BLaER1 treated with 17β-estradiol and CSF1 and Interleukin-3, amounts not matched to agents 10 nM and 100 nM (cell line): ENCODE measurements at regions not wholly inside any gene's neighbourhood (a gene's known extent, or its start where the extent isn't known, plus 50 kb on each side); places are given as distances from the start of the nearest gene placed in this dataset.

Experiments used
- H3K27ac ChIP-seq, 11 experiments: shearing (Covaris generic); formaldehyde crosslinking; 2 replicates each; pipeline ENCODE4 v1.8.1; 2022
- H3K27me3 ChIP-seq, 11 experiments: shearing (Covaris generic); formaldehyde crosslinking; 2 replicates each; pipeline ENCODE4 v1.8.1; 2022
- H3K36me3 ChIP-seq, 11 experiments: shearing (Covaris generic); formaldehyde crosslinking; 2 replicates each; pipeline ENCODE4 v1.8.1; 2022
- H3K4me1 ChIP-seq, 10 experiments: shearing (Covaris generic); formaldehyde crosslinking; 2 replicates each; pipeline ENCODE4 v1.8.1; 2022
- H3K4me2 ChIP-seq, 11 experiments: shearing (Covaris generic); formaldehyde crosslinking; 2 replicates each; pipeline ENCODE4 v1.8.1; 2022
- H3K4me3 ChIP-seq, 10 experiments: shearing (Covaris generic); formaldehyde crosslinking; 2 replicates each; pipeline ENCODE4 v1.8.1; 2022
- H3K9ac ChIP-seq, 11 experiments: shearing (Covaris generic); formaldehyde crosslinking; 2 replicates each; pipeline ENCODE4 v1.8.1; 2022
- H3K9me3 ChIP-seq, 11 experiments: shearing (Covaris generic); formaldehyde crosslinking; replicated peaks in 1 of 11; 2 replicates each; pipeline ENCODE4 v1.8.1; 2022
- H4K20me1 ChIP-seq, 11 experiments: shearing (Covaris generic); formaldehyde crosslinking; 2 replicates each; pipeline ENCODE4 v1.8.1; 2022
- Cebpa-rat ChIP-seq, 11 experiments: shearing (Covaris generic); IDR thresholded peaks; 2 replicates each; pipeline ENCODE4 v1.8.1; 2022

GRCh38 chr1:192022827-192023226 lies 135.4 kb upstream of the RGS18 start:
- Histone ChIP-seq H3K9ac (no peak overlapping the region), H3K9me3 (0 out of 22 replicates have a peak, but pooled peaks cover 0 to 16% (median 0%) of the 10 kb centered on the region in 11 experiments), H3K36me3 (no peaks in the 10 kb centered on the region), H4K20me1 (no peaks in the 10 kb centered on the region), H3K4me2 (no peak overlapping the region), H3K4me1 (no peaks in the 10 kb centered on the region), H3K27me3 (no peaks in the 10 kb centered on the region), H3K4me3 (no peak overlapping the region), H3K27ac (no peak overlapping the region)
- TF ChIP-seq Cebpa-rat (IDR thresholded peaks at IDR 0.05), result no peak

- Histone ChIP-seq H3K4me1 (no peaks in the 10 kb centered on the region), H3K9me3 (0 out of 22 replicates have a peak, but pooled peaks cover 0 to 8% (median 0%) of the 10 kb centered on the region in 11 experiments), H3K27me3 (no peaks in the 10 kb centered on the region), H3K27ac (no peak overlapping the region), H3K36me3 (no peaks in the 10 kb centered on the region), H4K20me1 (no peaks in the 10 kb centered on the region), H3K4me3 (no peak overlapping the region), H3K4me2 (no peak overlapping the region), H3K9ac (no peak overlapping the region)
- no peak for TF ChIP-seq Cebpa-rat (IDR thresholded peaks at IDR 0.05)
Measured at GRCh38 chr1:192024881-192025280, 133.4 kb upstream of the RGS18 start.

DNA sequence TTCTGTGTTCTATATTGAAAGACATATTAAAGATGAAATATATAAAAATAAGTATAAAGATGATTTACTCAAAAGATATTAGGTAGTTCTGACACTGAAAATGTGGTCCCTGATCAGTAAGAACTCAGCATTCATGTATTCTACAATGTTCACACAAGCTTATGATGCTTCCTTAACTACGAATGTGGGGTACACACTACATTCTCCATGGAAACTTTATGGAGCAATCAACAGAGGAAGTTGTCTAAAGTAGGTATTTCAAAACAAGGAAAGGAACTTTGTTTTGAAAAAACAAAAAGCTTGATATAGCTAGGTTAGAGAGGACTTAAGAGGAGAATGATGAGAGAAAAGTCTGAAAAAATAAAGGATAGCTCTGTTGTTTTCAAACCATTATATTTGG lies 119.7 kb upstream of the RGS18 start:
- H3K9me3 ChIP-seq, result peaks cover 0 to 6% (median 4%) of the 10 kb centered on the region in 11 experiments; a peak in 2 of 22 replicates
- H4K20me1 ChIP-seq, result no peaks in the 10 kb centered on the region
- H3K27me3 ChIP-seq, result no peaks in the 10 kb centered on the region
- H3K4me3 ChIP-seq, result no peak overlapping the region
- no peak overlapping the region for H3K9ac ChIP-seq
- no peaks in the 10 kb centered on the region for H3K4me1 ChIP-seq
- no peak for TF ChIP-seq Cebpa-rat (IDR thresholded peaks at IDR 0.05)
- no peak overlapping the region; a peak in 1 of 22 replicates for H3K27ac ChIP-seq
- no peak overlapping the region for H3K4me2 ChIP-seq
- H3K36me3 ChIP-seq, result no peaks in the 10 kb centered on the region

DNA sequence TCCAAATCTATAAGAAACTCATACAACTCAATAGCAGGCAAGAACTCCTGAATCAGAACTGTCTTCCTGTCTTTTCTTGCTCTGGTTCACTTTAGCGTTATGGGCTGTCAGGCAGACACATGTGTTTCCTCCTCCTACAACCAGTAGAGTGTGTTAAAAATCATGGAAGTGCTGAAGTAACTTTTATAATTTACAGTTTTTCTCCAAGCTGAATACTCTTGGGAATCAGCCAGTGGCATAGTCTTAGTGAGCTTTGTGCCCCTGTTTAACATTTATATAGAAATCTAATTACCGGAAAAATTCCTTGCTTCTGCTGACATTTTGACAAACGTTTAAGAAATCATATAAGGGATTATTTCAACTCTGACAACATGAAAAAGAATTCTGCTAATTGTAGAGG lies 113.1 kb upstream of the RGS18 start:
- Histone ChIP-seq H3K27ac (no peak overlapping the region), H3K4me1 (peaks cover 0 to 9% (median 0%) of the 10 kb centered on the region in 10 experiments; a peak in 5 of 20 replicates), H3K36me3 (no peaks in the 10 kb centered on the region), H3K4me2 (peak overlapping the region in 6 of 11 experiments; percentile 1 to 62 (median 21); a peak in 6 of 22 replicates), H3K9ac (no peak overlapping the region), H4K20me1 (no peaks in the 10 kb centered on the region), H3K27me3 (no peaks in the 10 kb centered on the region), H3K9me3 (peaks cover 0 to 18% (median 0%) of the 10 kb centered on the region in 11 experiments; a peak in 3 of 22 replicates), H3K4me3 (no peak overlapping the region)
- no peak for TF ChIP-seq Cebpa-rat (IDR thresholded peaks at IDR 0.05)

DNA sequence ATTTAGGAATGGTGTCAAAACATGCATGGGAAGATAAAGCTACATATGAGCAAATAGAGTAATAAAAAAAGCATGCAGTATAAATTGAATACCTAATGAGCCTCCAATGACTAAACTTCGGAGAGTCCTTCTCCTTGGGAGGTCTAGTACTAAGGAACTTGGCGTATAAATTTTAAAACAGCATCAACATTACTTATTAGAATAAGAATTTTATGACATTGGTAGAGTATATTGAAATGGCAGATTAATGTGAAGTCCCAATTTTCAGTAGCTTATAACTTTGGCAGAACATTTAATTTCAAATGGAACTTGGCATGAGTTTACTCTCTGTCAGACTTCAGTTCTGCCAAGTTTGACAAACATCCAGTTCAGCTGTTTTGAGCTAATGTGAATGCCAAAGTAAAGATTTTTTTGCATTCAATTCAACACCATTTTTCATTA lies 104.7 kb upstream of the RGS18 start:
- TF ChIP-seq Cebpa-rat (IDR thresholded peaks at IDR 0.05), result no peak

GRCh38 chr1:192057766-192058165 lies 100.5 kb upstream of the RGS18 start:
- H3K4me1 ChIP-seq, result peaks cover 0 to 7% (median 0%) of the 10 kb centered on the region in 10 experiments; a peak in 1 of 20 replicates
- H3K4me2 ChIP-seq, result no peak overlapping the region
- H3K27ac ChIP-seq, result no peak overlapping the region
- H3K9ac ChIP-seq, result no peak overlapping the region
- no peaks in the 10 kb centered on the region for H3K9me3 ChIP-seq
- no peak for TF ChIP-seq Cebpa-rat (IDR thresholded peaks at IDR 0.05)
- no peaks in the 10 kb centered on the region for H4K20me1 ChIP-seq
- H3K4me3 ChIP-seq, result no peak overlapping the region
- H3K27me3 ChIP-seq, result no peaks in the 10 kb centered on the region
- H3K36me3 ChIP-seq, result no peaks in the 10 kb centered on the region

More for the DNA sequence above, 104.7 kb upstream of the RGS18 start:
- no peaks in the 10 kb centered on the region for H4K20me1 ChIP-seq
- no peak overlapping the region for H3K4me2 ChIP-seq
- H3K27me3 ChIP-seq, result no peaks in the 10 kb centered on the region
- no peak overlapping the region for H3K9ac ChIP-seq
- peaks cover 0 to 11% (median 0%) of the 10 kb centered on the region in 11 experiments; a peak in 2 of 22 replicates for H3K9me3 ChIP-seq
- no peak overlapping the region for H3K4me3 ChIP-seq
- H3K4me1 ChIP-seq, result peaks cover 0 to 27% (median 8%) of the 10 kb centered on the region in 10 experiments; a peak in 12 of 20 replicates
- no peaks in the 10 kb centered on the region for H3K36me3 ChIP-seq
- H3K27ac ChIP-seq, result no peak overlapping the region

- no peaks in the 10 kb centered on the region for H3K9me3 ChIP-seq
Measured at GRCh38 chr1:192059407-192059806, 98.9 kb upstream of the RGS18 start.

GRCh38 chr1:192061556-192061955 lies 96.7 kb upstream of the RGS18 start:
- no peaks in the 10 kb centered on the region for H3K9me3 ChIP-seq
- TF ChIP-seq Cebpa-rat (IDR thresholded peaks at IDR 0.05), result no peak
- no peak overlapping the region for H3K9ac ChIP-seq
- no peak overlapping the region for H3K27ac ChIP-seq
- H3K27me3 ChIP-seq, result no peaks in the 10 kb centered on the region
- H3K4me1 ChIP-seq, result peaks cover 0 to 8% (median 0%) of the 10 kb centered on the region in 10 experiments; a peak in 2 of 20 replicates
- H3K36me3 ChIP-seq, result no peaks in the 10 kb centered on the region
- no peak overlapping the region for H3K4me2 ChIP-seq
- H4K20me1 ChIP-seq, result no peaks in the 10 kb centered on the region
- no peak overlapping the region for H3K4me3 ChIP-seq

More at GRCh38 chr1:192059407-192059806, 98.9 kb upstream of the RGS18 start:
- Histone ChIP-seq H4K20me1 (no peaks in the 10 kb centered on the region), H3K4me1 (no peaks in the 10 kb centered on the region), H3K27ac (no peak overlapping the region), H3K9ac (no peak overlapping the region), H3K27me3 (no peaks in the 10 kb centered on the region), H3K4me3 (no peak overlapping the region), H3K36me3 (no peaks in the 10 kb centered on the region), H3K4me2 (no peak overlapping the region)
- no peak for TF ChIP-seq Cebpa-rat (IDR thresholded peaks at IDR 0.05)

DNA sequence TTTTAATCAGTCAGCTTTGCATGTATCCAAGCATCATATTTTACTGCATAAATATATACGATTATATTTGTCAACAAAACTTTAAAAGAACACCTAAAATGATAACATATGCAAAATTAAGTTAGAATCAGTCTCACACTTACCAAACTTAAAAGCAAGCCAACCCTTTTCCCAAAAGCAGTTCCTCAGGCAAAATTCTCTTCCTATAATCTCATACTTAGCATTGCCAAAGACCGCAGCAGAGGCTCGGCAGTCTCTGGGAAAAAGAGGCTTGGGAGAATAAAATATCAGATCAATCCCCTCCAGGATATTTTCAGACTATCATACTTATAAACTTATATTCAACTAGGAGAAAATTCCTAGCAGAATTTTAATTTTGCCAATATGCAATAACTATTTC lies 93.2 kb upstream of the RGS18 start:
- no peak for TF ChIP-seq Cebpa-rat (IDR thresholded peaks at IDR 0.05)
- Histone ChIP-seq H4K20me1 (no peaks in the 10 kb centered on the region), H3K27me3 (no peaks in the 10 kb centered on the region), H3K9me3 (no peaks in the 10 kb centered on the region), H3K27ac (no peak overlapping the region), H3K4me3 (no peak overlapping the region), H3K4me2 (no peak overlapping the region), H3K4me1 (peaks cover 0 to 24% (median 0%) of the 10 kb centered on the region in 10 experiments; a peak in 5 of 20 replicates), H3K9ac (no peak overlapping the region), H3K36me3 (no peaks in the 10 kb centered on the region)

DNA sequence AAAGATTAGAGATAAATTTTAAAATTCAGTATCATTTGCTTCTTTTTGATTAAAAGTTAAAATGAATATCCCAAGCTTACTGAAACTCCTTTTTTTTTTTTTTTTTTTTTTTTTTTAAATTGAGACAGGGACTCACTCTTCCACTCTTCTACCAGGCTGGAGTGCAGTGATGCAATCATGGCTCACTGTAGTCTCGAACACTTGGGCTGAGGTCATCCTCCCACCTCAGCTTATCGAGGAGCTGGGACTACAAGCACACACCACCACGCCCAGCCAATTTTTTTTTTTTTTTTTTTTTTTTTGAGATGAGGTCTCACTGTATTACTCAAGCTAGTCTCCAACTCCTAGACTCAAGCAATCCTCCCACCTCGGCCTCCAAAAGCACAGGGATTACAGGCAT lies 92.1 kb upstream of the RGS18 start:
- H3K9me3 ChIP-seq, result no peaks in the 10 kb centered on the region
- peaks cover 0 to 24% (median 0%) of the 10 kb centered on the region in 10 experiments; a peak in 5 of 20 replicates for H3K4me1 ChIP-seq
- no peaks in the 10 kb centered on the region for H4K20me1 ChIP-seq
- H3K4me3 ChIP-seq, result no peak overlapping the region
- no peaks in the 10 kb centered on the region for H3K36me3 ChIP-seq
- H3K4me2 ChIP-seq, result no peak overlapping the region
- H3K9ac ChIP-seq, result no peak overlapping the region
- no peak overlapping the region for H3K27ac ChIP-seq
- TF ChIP-seq Cebpa-rat (IDR thresholded peaks at IDR 0.05), result no peak
- H3K27me3 ChIP-seq, result no peaks in the 10 kb centered on the region
